Right lobe of liver (tissue), 4 donors: ENCODE measurements at regions not wholly inside any gene's neighbourhood (a gene's known extent, or its start where the extent isn't known, plus 50 kb on each side); places are given as distances from the start of the nearest gene placed in this dataset.

ENCODE experiments used
- POLR2A ChIP-seq: fragments of 450-650 bp; IDR thresholded peaks from one replicate; pipeline ENCODE4 v1.6.1; 2017; ENCODE audit warnings: antibody characterized with exemption, mild to moderate bottlenecking
- TF ChIP-seq, protein P1 (sequence below), 4 donors: fragments of 200-600 bp in 3 of 4; fragments of 450-650 bp in 1 of 4; IDR thresholded peaks; one replicate each; pipeline versions ENCODE4 v1.5.1 to v1.8.0; 2016 to 2022; ENCODE audit warnings: antibody characterized with exemption in 4 of 4, mild to moderate bottlenecking in 2 of 4
- donor health status: DM: no; HTN: no; CAD: no.
- donor health status: DM: no; HTN: no; CAD: no.
- donor health status: DM: no; HTN: yes; CAD: no.

- no peak for TF ChIP-seq POLR2A
- TF ChIP-seq, protein P1, sequence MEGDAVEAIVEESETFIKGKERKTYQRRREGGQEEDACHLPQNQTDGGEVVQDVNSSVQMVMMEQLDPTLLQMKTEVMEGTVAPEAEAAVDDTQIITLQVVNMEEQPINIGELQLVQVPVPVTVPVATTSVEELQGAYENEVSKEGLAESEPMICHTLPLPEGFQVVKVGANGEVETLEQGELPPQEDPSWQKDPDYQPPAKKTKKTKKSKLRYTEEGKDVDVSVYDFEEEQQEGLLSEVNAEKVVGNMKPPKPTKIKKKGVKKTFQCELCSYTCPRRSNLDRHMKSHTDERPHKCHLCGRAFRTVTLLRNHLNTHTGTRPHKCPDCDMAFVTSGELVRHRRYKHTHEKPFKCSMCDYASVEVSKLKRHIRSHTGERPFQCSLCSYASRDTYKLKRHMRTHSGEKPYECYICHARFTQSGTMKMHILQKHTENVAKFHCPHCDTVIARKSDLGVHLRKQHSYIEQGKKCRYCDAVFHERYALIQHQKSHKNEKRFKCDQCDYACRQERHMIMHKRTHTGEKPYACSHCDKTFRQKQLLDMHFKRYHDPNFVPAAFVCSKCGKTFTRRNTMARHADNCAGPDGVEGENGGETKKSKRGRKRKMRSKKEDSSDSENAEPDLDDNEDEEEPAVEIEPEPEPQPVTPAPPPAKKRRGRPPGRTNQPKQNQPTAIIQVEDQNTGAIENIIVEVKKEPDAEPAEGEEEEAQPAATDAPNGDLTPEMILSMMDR (IDR thresholded peaks at IDR 0.05) = no peak
Observed at GRCh38 chr15:54808321-54808720, 388.4 kb downstream of the RSL24D1 start.
